Amniotic stem cell (primary cell): ENCODE measurements at regions not wholly inside any gene's neighbourhood (a gene's known extent, or its start where the extent isn't known, plus 50 kb on each side); places are given as distances from the start of the nearest gene placed in this dataset.
A peak's percentile ranks its signal among the peaks of the same experiment; 100 is the strongest.

ENCODE experiments used
- DNase-seq: peaks from one replicate; lab custom pipeline; 2025; lab: John Stamatoyannopoulos, UW

- no peak for DNase-seq
Observed at GRCh38 chr20:40958598-40958997, 70.0 kb upstream of the TOP1 start.

- DNase-seq: no peak
Observed at GRCh38 chr20:40959325-40960092, 69.1 kb upstream of the TOP1 start.

- DNase-seq: no peak
Observed at GRCh38 chr20:40960101-40960500, 68.5 kb upstream of the TOP1 start.

GRCh38 chr20:40960521-40960956, 68.1 kb upstream of the TOP1 start:
- DNase-seq: no peak

- DNase-seq: no peak
Observed at GRCh38 chr20:40961176-40961575, 67.4 kb upstream of the TOP1 start.

- no peak for DNase-seq
Observed at GRCh38 chr20:40961686-40962640, 66.7 kb upstream of the TOP1 start.

- no peak for DNase-seq
Observed at GRCh38 chr20:40962733-40963504, 65.7 kb upstream of the TOP1 start.

- no peak for DNase-seq
Observed at GRCh38 chr20:40963505-40963845, 65.1 kb upstream of the TOP1 start.

GRCh38 chr20:40965671-40966070, 63.0 kb upstream of the TOP1 start:
- DNase-seq: no peak

DNA sequence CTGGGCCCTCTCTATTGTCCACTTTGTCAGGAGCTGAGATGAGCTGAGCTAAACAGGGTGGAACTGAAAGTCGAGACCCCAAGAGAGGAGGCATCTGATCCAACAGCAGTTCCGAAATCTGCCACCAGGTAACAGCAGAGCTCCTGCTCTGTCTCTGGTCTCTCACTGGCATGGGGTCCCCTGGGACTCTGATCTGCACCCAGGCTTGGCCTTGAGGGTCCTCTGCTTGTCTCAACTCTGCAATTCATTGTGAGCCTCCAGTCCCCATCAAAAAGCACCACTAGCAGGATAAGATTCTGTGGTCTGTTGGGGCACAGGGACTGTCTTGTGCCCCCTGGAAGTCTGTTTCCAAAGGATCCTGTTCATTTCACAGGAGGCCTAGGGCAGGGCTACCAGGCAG, 62.5 kb upstream of the TOP1 start:
- DNase-seq: no peak

GRCh38 chr20:40966516-40967185, 62.0 kb upstream of the TOP1 start:
- DNase-seq: no peak

DNA sequence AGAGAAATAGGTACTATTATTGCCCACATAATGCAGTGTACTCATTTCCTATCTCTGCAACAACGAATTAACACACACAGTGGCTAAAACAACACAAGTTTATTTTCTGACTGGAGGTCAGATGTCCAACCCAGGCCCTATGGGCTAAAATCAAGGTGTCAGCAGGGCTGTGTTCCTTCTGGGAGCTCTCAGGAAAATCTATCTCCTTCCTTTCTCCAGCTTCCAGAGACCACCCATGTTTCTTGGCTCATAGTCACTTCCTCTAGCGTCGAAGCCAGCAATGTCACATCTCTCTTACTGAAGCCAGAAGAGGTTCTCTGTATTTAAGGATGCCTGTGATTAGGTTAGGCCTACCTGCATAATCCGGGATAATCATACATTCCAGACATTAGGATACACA, 60.9 kb upstream of the TOP1 start:
- no peak for DNase-seq

- DNase-seq: peak; percentile 40
Observed at GRCh38 chr20:40968816-40969562, 59.6 kb upstream of the TOP1 start.

DNA sequence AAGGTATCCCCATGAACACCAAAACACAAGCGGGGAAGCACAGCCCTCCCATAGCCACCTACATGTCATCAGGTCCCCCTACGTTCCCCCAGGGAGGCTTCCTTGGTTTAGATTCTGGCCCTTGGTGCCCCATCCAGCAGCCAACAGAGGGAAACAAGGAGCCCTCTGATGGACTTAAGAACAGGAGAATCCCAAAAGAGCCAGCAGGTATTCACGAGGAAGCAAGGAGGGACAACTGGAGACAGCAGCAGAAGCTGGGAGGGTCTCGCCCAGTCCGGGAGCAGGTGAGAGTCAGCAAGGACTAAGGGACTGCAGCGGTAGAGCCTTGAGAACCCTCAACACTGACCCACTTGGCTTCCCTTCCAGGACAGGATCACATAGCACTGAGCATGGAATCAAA, 58.4 kb upstream of the TOP1 start:
- no peak for DNase-seq

- no peak for DNase-seq
Observed at GRCh38 chr20:40977218-40977617, 51.4 kb upstream of the TOP1 start.

GRCh38 chr20:40978761-40979160, 49.9 kb upstream of the TOP1 start:
- no peak for DNase-seq
